AG04449 (cell line): ENCODE measurements at regions not wholly inside any gene's neighbourhood (a gene's known extent, or its start where the extent isn't known, plus 50 kb on each side); places are given as distances from the start of the nearest gene placed in this dataset.

Experiments used
- CTCF ChIA-PET: fragments of 350-600 bp; formaldehyde crosslinking; extraction: SDS; loops from one replicate; lab custom pipeline; 2021; ENCODE audit warnings: antibody characterized with exemption; lab: Yijun Ruan, JAX
- POLR2A ChIA-PET: fragments of 400-600, 350-600 bp; formaldehyde crosslinking; extraction: SDS; loops from one replicate; lab custom pipeline; 2020; ENCODE audit warnings: antibody characterized with exemption, inconsistent platforms; lab: Yijun Ruan, JAX
- DNase-seq: peaks from one replicate; pipeline ENCODE4 v3.0.0-alpha.2; 2010; ENCODE audit warnings: low read depth, low spot score
- H3K4me3 ChIP-seq: 2 replicates; pipeline ENCODE4 v1.5.1; 2011; ENCODE audit warnings: low read depth, mild to moderate bottlenecking, control low read depth, low read length
- TF ChIP-seq, protein P1 (sequence below): IDR thresholded peaks from one replicate; pipeline ENCODE4 v1.5.1; 2011; ENCODE audit warnings: mild to moderate bottlenecking, moderate library complexity, low read length, control low read depth, inconsistent platforms; ENCODE audit not compliant: insufficient read depth; ENCODE audit errors: missing control alignments

DNA sequence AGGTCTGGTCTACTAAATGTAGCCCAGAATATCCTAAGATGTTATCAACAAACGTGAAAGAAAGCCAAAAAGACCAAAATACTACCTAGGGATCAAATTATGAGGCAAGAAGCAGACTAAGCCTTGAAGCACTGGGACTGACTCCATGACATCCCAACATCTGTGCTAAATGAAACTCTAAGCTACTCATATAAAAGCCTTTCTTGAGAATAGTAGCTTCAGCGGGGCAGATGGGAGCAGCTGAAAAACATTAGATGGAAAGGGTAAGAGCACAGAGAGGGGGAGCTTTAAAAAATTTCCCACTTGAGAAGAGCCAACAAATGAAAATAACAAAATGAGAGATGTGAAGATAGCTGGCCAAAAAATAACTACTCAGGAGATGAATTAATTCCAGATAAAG is 81.7 kb downstream of the MAD2L1 start:
- POLR2A ChIA-PET: no interaction called here
- H3K4me3 ChIP-seq: no peak overlapping the region
- no peak for DNase-seq

GRCh38 chr4:119982756-119983155 is 83.9 kb downstream of the MAD2L1 start:
- POLR2A ChIA-PET: no interaction called here
- TF ChIP-seq, protein P1, sequence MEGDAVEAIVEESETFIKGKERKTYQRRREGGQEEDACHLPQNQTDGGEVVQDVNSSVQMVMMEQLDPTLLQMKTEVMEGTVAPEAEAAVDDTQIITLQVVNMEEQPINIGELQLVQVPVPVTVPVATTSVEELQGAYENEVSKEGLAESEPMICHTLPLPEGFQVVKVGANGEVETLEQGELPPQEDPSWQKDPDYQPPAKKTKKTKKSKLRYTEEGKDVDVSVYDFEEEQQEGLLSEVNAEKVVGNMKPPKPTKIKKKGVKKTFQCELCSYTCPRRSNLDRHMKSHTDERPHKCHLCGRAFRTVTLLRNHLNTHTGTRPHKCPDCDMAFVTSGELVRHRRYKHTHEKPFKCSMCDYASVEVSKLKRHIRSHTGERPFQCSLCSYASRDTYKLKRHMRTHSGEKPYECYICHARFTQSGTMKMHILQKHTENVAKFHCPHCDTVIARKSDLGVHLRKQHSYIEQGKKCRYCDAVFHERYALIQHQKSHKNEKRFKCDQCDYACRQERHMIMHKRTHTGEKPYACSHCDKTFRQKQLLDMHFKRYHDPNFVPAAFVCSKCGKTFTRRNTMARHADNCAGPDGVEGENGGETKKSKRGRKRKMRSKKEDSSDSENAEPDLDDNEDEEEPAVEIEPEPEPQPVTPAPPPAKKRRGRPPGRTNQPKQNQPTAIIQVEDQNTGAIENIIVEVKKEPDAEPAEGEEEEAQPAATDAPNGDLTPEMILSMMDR: no peak

More for the DNA sequence above, 81.7 kb downstream of the MAD2L1 start:
- CTCF ChIA-PET: no interaction called here
- TF ChIP-seq, protein P1: no peak

DNA sequence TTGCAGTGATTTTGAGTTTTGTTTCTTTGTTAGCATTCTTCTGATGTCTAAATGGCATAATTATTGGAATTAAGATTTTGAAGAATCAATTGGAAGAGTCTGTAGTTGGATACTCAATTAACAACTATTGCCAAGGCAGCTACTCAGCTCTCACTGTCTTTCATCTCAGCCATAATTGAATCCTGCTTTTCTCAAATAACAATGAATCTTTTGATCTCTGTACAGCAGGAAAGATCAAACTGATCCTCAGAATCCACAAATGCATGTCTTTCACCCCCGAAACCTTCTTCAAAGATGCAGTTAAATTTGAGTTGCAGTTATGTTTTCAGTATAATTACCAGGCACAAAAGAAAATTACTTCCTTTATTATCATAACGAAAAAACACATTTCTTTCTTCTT is 86.2 kb downstream of the MAD2L1 start:
- POLR2A ChIA-PET: no interaction called here
- CTCF ChIA-PET: no interaction called here
- DNase-seq: no peak

More at GRCh38 chr4:119982756-119983155, 83.9 kb downstream of the MAD2L1 start:
- no peak for DNase-seq
- CTCF ChIA-PET: no interaction called here
- no peak overlapping the region for H3K4me3 ChIP-seq

GRCh38 chr4:119977076-119977940 is 89.3 kb downstream of the MAD2L1 start:
- POLR2A ChIA-PET: no interaction called here
- CTCF ChIA-PET: interaction anchor here (1.0 to 1.9 kb wide), 2 partner anchors 349 to 350 kb away, joined by 3 to 6 read pairs; partner anchors contain the start of gene PDE5A
- no peak for DNase-seq
- no peak overlapping the region for H3K4me3 ChIP-seq
- TF ChIP-seq, protein P1: no peak

More for the DNA sequence above, 86.2 kb downstream of the MAD2L1 start:
- TF ChIP-seq, protein P1: no peak
- no peak overlapping the region for H3K4me3 ChIP-seq

- DNase-seq: no peak
- ChIA-PET POLR2A (no interaction called here), CTCF (no interaction called here)
- no peak overlapping the region for H3K4me3 ChIP-seq
- TF ChIP-seq, protein P1: no peak
These were observed 95.1 kb downstream of the MAD2L1 start for GRCh38 chr4:119971431-119972084.

DNA sequence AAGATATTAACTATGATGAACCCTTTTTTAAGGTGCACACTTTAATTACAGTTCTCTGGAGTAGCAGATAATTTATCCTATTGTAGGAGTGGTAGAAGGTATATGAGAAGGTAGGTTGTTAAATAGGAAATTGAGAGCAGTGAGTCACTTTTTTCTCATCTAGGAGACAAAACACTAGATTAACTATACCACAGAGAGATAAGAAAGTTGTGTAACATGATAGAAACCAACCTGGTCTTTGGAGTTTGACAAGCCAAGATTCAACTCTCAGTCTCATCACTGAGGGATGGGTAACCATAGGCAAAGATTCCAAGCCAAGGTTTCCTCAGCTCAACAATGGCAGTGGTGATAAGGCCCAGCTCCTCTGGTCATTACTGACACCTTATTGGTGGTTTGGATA is 104.0 kb downstream of the MAD2L1 start:
- ChIA-PET CTCF (no interaction called here), POLR2A (no interaction called here)
- no peak for DNase-seq
- no peak overlapping the region for H3K4me3 ChIP-seq
- TF ChIP-seq, protein P1: no peak
